Cardiac fibroblast (primary cell): ENCODE measurements at regions not wholly inside any gene's neighbourhood (a gene's known extent, or its start where the extent isn't known, plus 50 kb on each side); places are given as distances from the start of the nearest gene placed in this dataset.

Experiments
- DNase-seq, 2 donors: peaks; one replicate each; pipeline versions ENCODE4 v3.0.0 to v3.0.0-alpha.2; 2010; ENCODE audit warnings: low read depth in 2 of 2
- H3K4me3 ChIP-seq, 2 donors: replicated peaks in 1 of 2; 1 replicate in 1 of 2; 2 replicates in 1 of 2; pipeline ENCODE4 v1.5.1; 2011; ENCODE audit warnings: low read depth in 2 of 2, low read length in 2 of 2, mild to moderate bottlenecking in 2 of 2, moderate library complexity in 1 of 2
- TF ChIP-seq, protein P1 (sequence below): IDR thresholded peaks from one replicate; pipeline ENCODE4 v1.5.1; 2011; ENCODE audit warnings: low read depth, mild to moderate bottlenecking, low read length, inconsistent platforms

DNA sequence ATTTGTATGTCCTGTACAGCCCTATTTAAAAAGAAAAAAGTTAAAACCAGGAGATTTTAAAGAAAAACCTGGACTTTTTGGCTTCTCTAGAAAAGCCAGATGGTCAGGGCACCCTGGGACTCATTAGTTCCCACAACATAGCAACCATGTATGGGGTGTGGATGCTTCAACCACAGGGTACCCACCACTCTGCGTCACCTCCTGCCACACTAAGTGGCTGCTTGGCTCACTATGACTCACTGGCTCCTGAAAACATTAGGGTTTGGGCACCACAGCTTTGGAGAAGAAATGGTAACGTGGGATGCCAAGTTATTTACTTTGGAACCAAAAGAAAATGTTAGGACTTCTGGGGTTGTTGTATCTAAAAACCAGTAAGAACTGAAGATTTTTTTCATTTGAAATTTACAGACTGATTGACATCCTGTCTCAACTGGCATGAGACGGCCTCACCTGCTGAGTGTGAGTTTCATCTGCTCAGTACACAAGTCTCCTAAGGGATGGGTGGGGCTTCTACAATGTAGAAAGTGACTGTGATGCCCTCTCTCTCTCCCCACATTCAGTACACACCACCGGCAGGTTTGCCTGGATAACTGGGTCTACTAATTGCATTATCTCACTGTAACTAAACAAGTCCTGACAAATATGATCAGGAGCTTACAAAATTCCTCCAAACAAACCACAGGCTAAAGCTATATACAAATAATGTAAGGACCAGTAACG is 103.9 kb downstream of the ESM1 start:
- TF ChIP-seq, protein P1, sequence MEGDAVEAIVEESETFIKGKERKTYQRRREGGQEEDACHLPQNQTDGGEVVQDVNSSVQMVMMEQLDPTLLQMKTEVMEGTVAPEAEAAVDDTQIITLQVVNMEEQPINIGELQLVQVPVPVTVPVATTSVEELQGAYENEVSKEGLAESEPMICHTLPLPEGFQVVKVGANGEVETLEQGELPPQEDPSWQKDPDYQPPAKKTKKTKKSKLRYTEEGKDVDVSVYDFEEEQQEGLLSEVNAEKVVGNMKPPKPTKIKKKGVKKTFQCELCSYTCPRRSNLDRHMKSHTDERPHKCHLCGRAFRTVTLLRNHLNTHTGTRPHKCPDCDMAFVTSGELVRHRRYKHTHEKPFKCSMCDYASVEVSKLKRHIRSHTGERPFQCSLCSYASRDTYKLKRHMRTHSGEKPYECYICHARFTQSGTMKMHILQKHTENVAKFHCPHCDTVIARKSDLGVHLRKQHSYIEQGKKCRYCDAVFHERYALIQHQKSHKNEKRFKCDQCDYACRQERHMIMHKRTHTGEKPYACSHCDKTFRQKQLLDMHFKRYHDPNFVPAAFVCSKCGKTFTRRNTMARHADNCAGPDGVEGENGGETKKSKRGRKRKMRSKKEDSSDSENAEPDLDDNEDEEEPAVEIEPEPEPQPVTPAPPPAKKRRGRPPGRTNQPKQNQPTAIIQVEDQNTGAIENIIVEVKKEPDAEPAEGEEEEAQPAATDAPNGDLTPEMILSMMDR, result no peak
- no peak for DNase-seq
- H3K4me3 ChIP-seq, result no peak overlapping the region

DNA sequence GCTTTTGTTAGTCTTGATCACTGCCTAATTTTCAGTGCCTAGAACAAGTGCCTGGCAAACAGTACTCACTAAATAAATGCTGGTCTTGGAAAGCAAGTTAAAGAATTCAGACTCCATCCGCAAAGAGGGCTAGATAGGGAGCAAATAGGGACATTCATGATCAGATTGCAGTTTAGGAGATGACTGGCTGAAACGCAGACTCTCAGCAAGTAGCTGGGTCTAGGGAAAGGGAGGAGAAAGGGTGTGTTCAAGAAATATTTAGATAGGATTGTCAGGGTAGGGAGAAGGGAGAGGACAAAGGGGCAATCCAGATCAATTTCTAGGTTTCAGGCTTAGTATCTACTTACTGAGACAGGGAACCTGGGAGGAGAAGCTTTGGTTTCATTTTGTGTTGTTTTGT is 108.4 kb downstream of the ESM1 start:
- DNase-seq, result no peak
- TF ChIP-seq, protein P1, result no peak
- H3K4me3 ChIP-seq, result no peak overlapping the region

DNA sequence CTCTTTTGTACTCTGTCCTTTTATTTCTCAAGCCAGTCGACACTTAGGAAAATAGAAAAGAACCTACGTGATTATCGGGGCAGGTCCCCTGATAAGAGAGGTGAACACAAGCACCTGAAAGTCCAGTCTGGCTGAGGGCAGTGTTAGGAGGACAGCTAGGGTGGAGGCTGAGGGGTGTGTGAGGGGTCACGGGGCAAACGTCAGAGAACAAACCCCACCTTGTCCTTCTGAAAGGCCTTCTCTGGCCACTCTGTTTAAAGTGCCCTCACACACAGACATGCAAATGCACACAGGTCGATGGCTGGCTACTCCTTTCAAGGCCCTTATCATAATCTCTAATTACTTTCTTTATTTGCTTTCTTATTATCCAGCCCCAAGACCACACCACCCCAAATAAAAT is 108.8 kb downstream of the ESM1 start:
- no peak for DNase-seq
- TF ChIP-seq, protein P1, result no peak

DNA sequence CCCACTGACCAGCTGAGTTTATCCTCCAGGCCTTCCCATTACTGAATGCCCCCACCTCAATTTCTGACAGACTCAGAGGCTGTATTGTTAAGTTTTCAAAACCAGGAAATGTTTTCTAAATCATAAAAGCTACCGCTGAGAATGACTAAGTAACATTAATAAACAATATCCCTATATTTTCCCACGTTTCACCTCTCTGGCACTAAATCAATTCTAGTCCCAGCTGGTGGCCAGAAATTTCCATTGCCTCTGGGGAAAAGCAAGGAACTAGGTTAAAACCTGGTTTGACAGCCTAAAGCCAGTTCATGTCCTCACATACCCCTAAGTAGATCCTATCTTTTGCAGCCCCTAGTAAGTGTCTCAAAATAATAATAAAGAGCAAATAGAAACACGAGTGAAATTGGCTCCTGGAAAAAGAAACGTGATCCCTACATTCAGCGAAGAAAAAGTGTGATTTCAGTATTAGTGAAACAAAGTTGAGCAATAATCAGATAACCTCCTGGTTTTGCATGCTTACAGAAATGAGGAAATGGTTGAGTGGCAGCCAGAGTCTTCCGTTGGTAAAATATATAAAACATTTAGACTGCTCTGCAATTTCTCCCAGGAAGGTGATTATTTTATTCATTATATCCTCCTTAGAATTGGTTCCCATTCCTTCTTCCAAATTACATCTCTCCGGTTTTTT is 110.9 kb downstream of the ESM1 start:
- peak; percentile 30 to 67 for DNase-seq
- H3K4me3 ChIP-seq, result no peak overlapping the region
- TF ChIP-seq, protein P1, result no peak

More for the DNA sequence above, 108.8 kb downstream of the ESM1 start:
- H3K4me3 ChIP-seq, result no peak overlapping the region

DNA sequence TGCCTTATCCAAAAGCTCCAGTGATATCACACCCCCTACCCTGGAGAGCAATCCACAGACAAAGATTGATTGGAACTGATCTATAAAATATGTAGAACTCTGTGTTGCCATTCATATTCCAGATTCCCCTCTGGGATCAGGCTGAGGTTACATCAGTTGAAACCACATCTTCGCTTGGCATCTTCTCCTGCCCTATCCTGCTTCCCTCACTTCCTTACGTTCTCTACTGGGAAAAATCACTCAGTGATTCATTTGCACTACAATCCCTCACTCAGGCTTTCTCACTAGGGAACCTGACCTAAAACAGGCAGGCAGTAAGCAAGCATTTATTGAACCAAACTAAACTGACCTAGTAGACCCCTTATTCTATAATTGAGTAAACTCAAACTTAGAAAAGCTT is 111.7 kb downstream of the ESM1 start:
- DNase-seq, result peak; percentile 7 to 36
- H3K4me3 ChIP-seq, result no peak overlapping the region
- TF ChIP-seq, protein P1, result no peak

DNA sequence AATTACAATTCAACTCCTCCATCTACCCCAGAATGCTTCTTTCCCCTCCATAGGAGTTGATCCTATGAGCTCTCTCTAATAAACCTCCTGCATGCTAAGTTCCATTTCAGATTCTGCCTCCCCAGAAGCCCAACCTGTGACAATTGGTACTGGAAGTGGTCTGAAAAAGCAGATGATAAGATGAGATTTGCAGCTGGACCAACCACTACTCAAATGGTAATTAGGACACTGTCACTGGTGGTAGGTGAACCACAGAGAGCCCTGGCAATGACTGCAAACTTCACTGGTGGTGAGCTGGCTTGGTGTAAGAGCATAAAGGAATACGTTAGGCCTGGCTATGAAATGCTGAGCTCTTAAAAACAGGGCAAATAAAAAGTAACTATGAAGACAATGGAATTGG is 112.6 kb downstream of the ESM1 start:
- no peak overlapping the region for H3K4me3 ChIP-seq
- TF ChIP-seq, protein P1, result no peak
- DNase-seq, result no peak
